Stimulated activated CD8-positive, alpha-beta memory T cell treated with anti-CD3 and anti-CD28 coated beads, Interleukin-7, amount 100 ng/mL, for 24 hours (primary cell): ENCODE measurements at regions not wholly inside any gene's neighbourhood (a gene's known extent, or its start where the extent isn't known, plus 50 kb on each side); places are given as distances from the start of the nearest gene placed in this dataset.

ENCODE experiments used
- DNase-seq: peaks from one replicate; pipeline ENCODE4 v3.0.0-alpha.2; 2020; ENCODE audit warnings: low read depth

DNA sequence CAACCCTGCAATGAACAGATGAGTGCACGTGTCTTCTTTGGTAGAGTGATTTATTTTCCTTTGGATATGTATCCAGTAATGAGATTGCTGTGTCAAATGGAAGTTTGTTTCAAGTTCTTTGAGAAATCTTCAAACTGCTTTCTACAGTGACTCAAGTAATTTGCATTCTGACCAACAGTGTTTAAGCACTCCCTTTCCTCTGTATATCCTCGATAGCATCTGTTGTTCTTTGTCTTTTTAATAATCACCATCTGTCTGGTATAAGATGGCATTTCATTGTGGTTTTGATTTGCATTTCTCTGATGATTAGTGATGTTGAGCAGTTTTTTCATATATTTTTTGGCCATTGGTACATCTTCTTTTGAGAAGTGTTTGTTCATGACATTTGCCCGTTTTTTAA lies 1608.3 kb upstream of the ZEB2 start:
- DNase-seq = no peak

DNA sequence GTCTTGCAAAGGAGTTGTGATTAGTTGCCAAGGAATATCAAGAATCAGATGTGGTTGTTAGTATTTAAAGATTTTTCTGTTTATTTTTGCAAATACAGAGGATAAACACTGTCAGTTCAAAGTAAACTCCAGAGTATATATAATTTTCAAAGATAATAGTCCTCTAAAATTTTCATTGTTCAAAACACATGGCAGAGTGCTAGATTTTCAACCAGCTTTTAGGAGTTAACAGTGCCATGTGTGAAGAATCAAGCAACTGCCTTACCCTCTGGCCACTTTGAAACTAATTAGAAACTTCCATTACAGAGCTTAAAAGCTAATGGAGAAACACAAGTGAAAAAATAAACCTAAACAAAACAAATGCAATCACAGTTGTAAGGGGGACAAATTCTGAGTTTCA lies 1605.6 kb upstream of the ZEB2 start:
- DNase-seq = no peak

DNA sequence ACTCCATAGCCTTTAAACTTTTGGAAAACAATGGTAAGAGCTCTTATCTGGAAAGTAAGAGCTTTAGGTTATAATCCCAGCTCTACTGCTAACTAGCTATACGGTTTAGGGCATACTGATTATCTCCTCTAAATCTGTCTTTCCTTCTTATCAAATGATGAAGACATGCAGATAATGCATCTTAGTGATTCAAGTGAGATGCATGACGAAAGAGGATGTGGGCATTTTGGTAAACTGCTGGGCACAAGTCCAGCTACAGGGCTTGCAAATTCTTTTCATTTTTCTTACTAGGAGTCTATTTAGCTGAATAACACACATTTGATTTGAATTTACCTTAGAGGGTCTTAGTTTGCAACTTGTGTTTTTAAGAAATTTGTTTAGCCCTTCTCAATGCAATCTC lies 1604.8 kb upstream of the ZEB2 start:
- DNase-seq = no peak

GRCh38 chr2:146123714-146124113 lies 1603.8 kb upstream of the ZEB2 start:
- no peak for DNase-seq

DNA sequence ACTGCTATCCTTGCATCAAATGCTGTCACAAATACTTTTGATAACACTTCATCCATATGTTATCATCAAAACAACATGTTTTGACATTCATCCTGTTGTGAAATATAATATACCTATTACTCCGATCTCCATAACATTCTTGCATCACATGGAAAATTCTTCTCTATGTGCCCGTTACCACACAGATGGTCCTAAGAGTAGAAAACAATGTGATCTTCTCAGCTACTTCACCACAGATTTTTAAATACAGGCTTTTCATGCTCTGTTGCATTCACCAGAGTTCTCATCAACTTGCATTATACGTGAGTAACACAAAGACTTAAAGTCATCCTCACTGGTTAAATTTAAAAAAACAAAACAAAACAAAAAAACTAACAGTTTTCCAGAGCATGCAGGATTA lies 1603.3 kb upstream of the ZEB2 start:
- DNase-seq = no peak

DNA sequence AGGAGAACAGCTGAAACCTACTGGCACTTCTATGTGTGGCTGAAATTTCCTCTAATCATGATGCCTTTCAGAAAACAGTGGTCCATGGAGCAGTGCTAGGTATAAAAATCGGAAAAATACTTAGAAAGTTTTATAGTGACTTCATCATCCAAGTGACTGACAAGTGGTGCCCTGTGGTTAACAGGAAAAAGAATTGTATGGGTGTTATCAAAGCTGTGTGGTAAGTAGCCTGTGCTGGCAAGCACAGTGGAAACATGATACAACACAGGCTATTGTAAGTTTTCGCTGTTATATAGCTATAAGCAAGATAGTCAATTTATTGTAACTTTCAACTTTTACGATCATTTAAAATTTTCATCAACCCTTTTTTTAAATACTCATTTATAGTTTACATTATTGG lies 1599.7 kb upstream of the ZEB2 start:
- DNase-seq = no peak

DNA sequence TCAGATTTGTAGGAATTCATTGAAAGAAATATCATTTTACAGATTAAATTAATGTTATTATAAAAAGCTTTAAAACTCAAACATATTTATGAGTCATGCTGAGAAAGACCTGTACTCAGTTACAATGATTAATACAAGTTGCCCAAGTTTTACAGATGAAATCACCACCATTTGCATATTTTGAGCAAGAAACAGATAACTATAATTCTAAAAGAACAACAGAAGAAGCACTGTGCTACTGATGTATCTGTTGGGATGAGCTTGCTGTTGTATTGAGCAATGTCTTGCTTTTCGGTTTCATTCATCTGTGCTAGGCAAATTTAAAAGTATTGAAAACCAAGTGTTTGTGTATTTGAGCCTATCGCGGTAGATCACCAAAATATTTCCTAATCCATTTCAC lies 1589.1 kb upstream of the ZEB2 start:
- DNase-seq = no peak

DNA sequence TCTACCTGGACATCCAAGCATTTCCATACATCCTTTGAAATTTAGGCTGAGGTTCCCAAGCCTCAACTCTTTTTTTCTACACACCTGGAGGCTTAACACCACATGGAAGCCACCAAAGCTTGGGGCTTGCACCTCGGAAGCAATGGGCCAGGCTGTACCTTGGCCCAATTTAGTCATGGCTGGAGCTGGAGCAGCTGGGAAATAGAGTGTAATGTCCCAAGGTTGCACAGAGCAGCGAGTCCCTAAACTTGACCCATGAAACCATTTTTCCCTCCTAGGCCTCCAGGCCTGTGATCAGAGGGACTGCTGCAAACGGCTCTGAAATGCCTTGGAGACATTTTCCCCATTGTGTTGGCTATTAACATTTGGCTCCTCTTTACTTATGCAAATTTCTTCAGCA lies 1574.3 kb upstream of the ZEB2 start:
- DNase-seq = no peak

DNA sequence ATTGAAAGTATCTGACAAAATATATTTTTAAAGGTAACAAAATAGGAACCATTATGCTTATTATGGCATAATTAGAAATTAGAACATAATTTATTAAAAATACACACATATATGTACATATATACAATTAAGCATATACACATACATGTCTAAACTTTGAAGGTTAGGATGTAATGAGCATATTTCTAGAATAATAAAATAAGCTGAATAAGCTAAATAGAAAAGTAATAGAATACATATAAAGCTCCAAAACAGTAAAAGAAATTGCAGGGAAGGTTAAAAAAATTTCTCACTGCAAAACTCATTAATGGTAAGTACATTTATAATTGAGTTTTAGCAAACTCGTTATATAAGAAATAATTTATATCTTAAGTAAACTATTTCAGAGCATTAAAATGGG lies 1561.5 kb upstream of the ZEB2 start:
- no peak for DNase-seq

GRCh38 chr2:146080925-146081324 lies 1561.0 kb upstream of the ZEB2 start:
- no peak for DNase-seq

GRCh38 chr2:146079216-146079615 lies 1559.3 kb upstream of the ZEB2 start:
- DNase-seq = no peak

GRCh38 chr2:146077156-146077555 lies 1557.2 kb upstream of the ZEB2 start:
- no peak for DNase-seq

- no peak for DNase-seq
Observed at GRCh38 chr2:146068051-146068450, 1548.1 kb upstream of the ZEB2 start.

- no peak for DNase-seq
Observed at GRCh38 chr2:146048141-146048540, 1528.2 kb upstream of the ZEB2 start.

DNA sequence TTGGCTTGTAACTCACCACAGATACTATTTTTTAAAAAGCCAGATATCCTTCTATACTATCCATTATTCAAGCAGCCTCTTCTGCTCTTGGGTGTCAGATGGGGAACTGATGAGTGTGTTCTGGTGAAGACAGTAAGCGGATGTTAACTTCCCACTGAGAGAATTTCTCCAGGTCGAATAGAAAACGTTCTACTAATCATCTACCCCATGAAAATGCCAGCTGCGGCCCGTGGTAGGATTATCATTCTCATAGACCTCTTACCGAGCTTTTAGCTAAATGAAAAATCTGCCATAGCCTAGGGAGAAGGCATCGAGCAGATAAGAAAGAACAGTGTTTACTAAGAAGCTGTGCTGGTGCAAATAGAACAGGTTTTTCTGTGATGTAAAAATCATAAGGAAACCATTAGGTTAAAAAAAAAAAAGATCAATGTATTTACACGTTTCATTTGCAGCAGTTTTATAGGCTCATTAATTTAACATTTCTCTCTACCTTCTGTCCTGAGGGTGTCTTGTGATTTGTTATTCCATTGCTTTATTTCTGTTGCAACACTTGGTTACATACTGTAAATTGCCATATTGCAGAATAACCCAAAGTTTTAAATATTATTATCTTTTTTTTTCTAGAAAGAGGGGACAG lies 1521.5 kb upstream of the ZEB2 start:
- DNase-seq = no peak

- no peak for DNase-seq
Observed at GRCh38 chr2:146040051-146040450, 1520.1 kb upstream of the ZEB2 start.

- DNase-seq = no peak
Observed at GRCh38 chr2:146038014-146038413, 1518.1 kb upstream of the ZEB2 start.

GRCh38 chr2:146037334-146037870 lies 1517.5 kb upstream of the ZEB2 start:
- DNase-seq = no peak

- DNase-seq = no peak
Observed at GRCh38 chr2:146031158-146031557, 1511.2 kb upstream of the ZEB2 start.

DNA sequence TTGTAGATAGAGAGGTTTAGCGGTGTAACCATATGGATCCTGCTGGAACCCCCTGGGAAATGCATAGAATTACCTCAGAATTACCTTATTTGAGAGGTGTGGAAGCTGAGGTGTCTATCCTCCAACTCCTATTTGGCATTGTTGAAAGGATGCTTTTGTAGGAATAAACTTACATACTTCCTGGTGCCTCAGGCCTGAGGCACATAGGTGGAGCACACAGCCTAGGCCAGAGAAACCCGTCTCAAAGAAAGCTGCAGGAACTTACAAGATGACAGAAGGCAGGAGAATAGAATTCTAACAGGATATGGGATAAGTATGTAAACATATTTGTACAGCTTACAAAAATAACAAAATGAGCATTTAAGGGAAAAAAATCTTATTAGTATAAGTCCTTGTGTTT lies 1507.2 kb upstream of the ZEB2 start:
- no peak for DNase-seq

DNA sequence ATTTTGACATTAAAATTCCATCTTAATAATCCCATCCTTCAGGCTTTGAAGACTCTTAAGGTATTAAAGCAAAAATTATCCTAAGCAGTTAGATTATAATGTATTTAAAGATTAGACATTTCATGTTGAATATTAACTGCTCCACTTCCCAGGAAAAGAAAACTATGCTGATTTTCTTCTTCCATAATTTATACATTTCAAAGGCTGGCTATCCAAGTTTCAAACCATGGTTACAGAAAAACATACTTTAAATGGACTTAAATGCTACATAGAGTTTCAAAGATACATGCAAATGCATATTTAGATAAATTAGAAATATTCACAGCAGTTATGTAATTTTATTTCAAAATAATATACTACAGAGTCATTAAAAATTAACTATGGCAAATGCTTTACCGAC lies 1505.6 kb upstream of the ZEB2 start:
- DNase-seq = no peak

GRCh38 chr2:146024212-146024743 lies 1504.4 kb upstream of the ZEB2 start:
- no peak for DNase-seq

GRCh38 chr2:146004462-146004861 lies 1484.5 kb upstream of the ZEB2 start:
- DNase-seq = no peak

GRCh38 chr2:146003337-146003736 lies 1483.4 kb upstream of the ZEB2 start:
- no peak for DNase-seq
